HG03175 (cell line): ENCODE measurements at regions not wholly inside any gene's neighbourhood (a gene's known extent, or its start where the extent isn't known, plus 50 kb on each side); places are given as distances from the start of the nearest gene placed in this dataset.

Source experiments
- ATAC-seq: cut with Tn5 transposase; IDR thresholded peaks from one replicate; pipeline ENCODE4 v1.9.1; 2021; ENCODE audit warnings: mild to moderate bottlenecking, moderate library complexity; ENCODE audit not compliant: unreplicated experiment

DNA sequence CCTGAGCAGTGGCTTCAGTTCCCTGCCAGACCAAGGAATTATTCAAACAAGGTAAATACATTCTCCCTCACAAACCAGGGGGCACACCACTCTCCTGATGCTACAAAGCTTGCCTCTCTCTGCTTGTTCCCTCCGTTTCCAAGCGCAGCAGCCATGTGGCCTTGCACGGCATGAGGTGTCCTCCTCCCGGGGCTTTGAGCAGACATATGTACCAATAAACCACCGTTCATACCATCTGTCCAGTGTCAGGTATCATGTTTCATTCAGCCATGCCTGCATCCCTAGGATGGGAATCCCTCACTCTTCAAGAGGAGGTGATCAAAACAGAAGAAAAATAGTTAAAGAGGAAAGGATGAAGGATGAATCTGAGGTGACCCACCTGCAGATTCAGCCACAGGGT is 282.7 kb downstream of the ENC1 start:
- ATAC-seq: no peak

DNA sequence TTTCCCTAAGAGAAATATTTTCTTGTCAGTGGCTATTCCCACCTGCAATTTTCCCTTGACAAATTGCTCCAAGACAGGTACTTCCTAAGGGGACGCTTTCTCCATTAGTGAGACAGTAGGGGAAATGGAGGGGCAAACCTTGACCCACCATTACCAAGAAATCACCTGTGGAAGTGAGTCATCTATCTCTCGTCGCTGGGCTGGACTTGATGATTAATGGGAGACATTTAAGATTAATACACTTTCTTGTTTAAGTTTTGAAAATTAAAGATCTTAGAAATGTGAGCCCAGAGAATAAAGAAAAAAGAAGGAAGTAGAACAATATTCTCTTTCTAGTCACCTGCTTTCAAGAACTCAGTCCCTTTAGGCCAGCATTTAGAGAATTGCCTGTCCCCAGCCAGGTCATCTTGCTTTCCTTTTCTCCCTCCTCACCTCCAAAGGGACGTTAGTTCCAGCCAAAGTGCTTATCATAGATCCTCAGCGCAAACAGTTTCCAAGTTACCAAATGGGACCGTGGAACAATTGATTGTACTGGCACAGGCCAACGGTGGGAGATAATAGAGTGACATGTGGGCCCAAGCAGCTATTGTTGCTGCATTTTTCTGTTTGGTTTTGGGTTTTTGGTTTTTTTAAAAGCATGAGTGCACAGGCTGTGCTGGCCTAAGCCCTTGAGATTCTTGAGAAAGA is 284.4 kb downstream of the ENC1 start:
- no peak for ATAC-seq

DNA sequence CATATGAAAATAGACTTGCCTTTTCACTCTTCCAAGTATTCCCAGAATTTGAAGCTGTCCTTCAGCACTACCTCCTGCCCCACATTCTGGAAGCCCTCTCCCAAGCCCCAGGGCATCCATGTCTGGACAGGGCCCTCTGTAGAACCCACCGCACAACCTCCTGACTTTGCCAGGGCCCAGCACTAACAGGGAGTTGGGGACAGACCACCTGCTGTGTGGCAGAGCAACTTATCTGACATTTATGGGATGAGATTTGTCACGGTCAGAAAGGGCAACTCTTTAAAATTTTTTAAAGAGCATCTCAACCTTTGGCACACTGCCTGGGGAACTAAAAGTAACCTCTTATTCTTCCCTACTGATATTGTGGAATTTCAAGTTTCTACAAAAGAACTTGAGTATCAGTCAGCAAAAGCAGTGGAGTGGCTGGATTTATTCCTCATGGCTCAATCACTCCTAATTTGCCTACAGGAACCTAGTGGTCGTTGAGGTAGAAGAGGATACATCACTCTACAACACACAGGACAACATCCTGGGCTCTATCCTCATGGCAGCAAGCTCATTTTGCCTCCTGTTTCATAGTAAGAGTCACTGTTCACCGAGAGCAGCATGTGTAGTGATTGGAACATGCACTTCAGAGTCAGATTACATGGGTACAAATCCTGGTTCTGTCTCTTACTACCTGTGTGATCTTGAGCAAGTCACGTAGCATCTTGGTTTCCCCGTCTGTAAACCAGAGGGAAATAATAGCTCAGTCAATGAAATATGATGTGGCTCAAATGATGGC is 285.3 kb downstream of the ENC1 start:
- no peak for ATAC-seq

DNA sequence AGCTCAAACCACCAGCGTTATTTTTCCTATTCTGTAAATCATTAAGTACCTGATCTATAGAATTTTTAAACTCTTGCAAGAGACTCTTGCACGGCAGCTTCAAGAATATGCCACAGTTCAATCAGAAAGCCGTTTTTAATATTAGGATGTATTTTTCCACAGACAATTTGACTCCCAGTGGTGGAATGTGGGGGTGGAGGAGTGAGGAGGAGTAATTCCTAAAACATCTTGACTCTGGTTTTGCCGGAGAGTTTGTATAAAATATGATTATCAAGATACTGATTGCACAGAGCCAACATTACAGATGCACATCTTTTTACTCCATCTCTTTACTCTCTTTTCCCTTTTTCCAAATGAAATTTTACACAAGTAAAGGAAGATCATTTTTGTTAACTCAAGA is 288.3 kb downstream of the ENC1 start:
- no peak for ATAC-seq

DNA sequence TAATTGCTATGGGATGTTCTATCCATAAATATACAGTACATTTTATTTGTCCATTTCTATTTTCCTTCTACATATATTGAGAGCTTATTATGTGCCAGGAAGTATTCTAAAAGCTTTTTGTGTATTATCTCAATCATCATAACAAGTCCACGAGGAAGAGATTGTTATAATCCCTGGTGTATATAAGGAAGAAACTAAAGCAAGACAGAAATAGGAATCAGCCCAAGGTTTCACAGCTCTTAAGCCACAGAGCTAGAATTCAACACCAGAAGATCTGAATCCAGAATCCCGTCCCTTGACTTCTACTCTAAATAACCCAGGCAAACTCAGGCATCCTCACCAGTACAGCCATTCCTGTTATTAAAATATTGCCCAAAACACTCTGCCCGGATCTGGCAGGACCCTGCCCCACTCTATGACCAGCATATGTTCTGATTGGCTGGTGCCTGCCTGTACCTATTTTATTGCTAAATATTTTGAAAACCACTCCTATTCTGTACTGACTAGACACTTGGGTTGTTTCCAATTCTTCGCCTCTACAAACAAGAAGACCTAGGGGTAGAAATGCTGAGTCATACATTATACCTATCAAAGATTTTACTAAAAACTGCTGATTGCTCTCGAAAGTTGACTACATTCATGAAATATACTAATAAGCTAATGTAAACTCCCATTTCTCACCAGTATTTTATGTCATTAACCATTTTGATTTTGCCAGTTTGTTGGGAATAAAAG is 297.4 kb downstream of the ENC1 start:
- no peak for ATAC-seq

DNA sequence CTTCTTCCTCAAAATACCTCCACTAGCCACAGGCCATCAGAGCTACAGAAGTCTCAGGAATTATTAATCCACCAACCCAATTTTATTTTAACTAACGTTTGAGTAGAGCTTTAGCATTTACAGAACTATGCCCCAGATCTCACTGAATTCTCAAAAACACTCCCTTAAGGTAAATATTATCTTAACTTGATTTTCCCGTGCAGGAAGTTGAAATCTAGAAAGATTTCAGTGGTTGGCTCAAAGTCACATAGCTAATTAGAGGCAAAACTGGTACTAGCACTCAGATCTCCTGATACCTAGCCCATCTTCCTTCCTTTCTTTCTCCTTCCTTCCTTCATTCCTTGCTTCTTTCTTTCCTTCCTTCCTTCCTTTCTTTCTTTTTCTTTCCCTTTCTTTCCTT is 298.3 kb downstream of the ENC1 start:
- ATAC-seq: no peak

DNA sequence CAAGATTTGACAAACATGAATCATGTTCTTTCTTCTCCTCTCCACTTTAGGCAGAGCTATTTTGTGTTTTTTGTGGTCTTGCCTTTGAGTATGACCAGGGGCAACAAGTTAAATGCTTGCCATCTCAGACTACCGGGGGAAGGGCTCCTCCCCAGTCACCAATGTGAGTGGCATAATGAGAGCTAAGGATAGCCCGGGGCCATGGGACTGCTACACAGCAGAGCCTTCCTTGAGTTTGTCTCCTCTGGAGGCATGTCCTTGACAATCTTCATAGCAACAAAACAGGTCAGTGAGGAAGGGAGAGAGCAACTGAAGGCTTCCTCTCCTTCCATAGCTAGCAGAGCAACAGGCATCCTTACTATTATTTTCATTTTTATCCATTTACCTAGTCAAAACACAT is 299.3 kb downstream of the ENC1 start:
- ATAC-seq: no peak

DNA sequence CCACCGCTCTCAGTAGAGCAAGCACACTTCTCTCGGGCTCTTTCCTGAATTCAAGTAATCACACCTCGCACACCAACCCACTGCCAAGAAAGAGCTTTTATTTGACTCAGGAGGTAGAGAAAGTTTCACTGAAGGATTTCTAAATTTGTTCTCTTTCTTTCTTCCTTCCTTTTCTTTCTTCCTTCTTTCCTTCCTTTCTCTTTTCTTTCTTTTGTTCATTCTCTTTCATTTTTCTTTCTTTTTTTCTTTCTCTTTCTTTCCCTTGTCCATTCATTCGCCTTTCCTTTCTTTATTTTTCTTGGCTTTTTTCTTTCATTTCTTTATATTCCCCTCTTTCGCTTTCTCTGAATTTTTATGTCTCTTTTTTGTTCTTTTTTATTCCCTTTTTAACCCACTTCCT is 300.1 kb downstream of the ENC1 start:
- ATAC-seq: no peak

DNA sequence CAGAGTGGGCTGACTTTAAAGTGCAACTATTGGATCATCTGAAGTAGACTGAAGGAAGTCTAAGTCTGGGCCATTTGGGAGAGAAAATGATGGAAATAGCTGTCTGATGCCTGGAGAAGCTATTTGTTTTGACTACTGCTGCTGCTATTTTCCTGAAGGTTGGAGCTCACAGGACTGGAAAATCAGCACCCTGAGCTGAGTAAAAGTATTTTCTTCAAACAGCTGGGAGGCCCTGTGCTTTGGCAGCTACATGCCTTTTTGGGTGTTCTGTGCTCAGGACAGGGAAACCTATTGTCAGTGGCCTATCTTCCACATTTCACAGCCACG is 302.6 kb downstream of the ENC1 start:
- ATAC-seq: no peak

DNA sequence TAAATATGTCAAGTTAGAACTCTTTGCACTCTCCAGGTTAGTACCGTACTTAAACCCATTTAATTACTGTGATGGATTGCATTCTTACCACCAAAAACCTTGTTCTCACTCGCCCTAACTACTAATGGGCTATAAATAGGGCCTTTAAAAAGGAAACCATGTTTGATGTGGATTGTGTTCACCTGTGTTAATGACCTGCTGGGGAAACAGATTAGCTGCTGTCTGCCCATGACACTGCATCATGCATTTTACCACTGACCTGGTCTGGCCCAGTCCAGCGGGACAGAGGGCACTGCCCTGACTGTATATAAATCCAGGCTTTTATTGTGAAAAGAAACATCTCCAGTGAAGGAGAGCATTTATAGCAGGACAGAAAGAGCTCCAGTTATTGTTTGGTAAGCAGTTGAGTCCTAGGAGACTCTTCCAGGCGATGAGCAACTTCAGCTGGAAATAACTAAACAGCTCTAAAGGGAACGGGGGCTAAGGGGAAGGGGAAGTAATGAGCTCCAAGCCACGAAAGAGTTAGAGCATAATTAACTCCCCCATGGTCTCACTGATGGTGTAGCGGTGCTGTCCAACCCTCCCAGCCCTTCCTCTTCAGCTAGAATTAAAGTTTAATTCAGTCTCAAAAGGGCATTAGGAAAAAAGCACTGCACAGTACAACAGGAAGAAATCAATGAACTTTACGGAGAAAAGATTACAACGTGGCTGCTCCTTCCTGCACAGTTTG is 303.1 kb downstream of the ENC1 start:
- no peak for ATAC-seq

DNA sequence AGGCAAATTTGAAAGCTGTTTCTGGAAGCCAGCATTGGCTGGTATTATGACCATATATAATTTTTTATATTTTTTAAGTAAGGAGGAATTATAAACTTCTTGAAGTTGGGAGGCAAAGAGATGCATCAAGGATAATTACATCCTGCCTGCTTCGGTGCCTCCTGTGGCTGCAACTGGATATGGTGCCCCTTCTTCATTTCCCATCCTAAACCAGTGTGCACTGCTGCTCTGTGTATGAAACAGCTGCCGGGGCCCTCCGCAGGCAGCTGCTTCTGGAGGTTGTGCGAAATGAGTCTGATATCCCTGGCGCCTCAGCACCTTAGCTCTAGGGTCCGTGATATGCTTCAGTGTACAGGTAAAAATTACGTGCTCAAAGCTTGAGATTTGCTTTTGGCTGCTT is 304.2 kb downstream of the ENC1 start:
- no peak for ATAC-seq

DNA sequence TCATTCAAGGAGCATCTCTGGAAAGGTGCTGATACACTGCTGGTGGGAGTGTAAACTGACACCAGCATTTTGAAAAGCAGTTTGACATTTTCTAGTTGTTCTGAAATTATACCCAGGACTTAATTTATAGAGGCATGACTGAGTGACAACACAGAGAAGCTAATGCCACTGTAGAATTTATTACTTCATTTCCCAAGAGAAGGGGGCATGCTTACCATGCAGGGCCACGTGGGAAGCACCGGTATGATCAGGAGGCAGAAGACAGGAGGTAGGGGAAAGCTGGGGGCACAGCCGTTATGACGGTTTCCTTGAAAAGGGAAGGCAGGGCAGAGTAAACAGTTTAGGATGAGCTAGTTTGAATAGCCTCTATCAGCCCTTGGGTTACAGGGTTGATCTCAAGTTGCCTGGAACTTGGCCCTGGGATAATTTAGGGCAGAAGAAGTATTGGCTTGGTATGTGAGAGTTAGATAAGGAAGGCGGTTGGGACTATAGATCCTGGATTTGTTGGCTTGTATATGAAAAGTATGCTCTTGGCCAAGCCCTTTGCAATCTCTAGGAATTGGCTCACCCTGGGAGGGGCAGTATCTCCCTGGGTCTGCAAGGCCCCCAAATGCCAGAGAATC is 305.7 kb downstream of the ENC1 start:
- no peak for ATAC-seq

DNA sequence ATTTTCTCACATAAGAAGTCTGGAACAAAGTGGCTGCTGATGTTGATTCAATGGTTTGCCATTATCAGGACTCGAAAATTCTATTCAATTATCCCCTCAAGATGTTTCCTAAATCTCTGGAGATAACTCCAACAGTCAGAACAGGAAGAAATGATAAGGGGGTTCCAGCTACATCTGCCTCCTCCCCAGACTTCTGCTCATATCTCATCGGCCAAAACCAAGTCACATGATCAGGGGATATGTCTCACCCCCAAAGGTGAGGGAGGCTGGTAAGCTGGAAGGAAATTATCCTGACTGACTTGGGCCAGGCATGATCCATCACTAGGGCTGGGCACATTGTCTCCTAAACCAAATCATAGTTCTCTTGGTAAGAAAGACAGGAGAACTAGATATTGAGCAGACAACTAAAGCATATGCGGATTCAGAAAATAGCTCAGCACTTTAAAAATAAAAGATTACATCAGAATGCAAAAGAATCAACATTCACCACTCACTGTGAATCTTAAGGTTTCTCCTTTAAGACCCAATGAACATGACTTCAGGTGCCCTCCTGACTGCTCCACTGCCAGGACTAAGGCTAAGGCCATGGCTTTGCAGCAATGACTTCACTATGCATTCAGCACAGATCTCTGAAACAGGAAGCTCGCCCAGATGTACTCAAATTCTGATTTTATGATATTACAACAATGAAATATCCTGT is 306.3 kb downstream of the ENC1 start:
- ATAC-seq: no peak

DNA sequence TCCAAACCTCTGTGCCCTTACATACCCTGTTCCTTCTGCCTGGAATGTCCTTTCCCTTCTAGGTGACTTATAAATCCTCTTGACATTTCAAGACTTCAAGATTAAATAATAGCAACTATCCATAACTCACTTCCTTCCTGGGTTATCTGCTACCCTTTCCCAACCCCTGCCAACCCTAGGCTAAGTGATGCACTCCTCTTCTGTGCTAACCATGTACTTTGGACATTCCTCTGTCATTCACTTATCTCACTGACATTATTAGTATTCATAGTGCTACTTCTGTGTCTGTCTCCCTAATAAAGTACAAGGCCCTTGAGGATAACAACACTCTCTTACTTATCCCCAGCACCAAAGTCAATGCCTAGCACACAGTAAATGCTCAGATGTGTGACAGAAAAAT is 307.1 kb downstream of the ENC1 start:
- no peak for ATAC-seq

DNA sequence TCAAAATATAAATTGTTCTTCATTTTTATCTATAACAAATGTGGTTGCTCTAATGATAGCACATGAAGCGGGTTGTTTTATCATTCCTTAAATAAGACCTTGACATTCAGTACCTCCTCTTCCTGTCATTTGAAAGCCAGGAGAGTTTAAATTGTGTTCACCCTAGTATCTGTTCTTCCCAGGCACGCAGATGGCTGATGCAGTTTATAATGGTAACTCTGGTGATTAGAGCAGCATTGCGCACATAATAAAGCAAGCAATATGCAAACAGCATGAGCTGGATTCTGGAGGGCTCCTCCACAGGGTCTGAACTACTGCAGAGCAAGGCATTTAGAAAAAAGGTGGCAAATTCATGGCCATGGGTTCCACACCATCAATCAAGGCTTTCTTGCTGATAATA is 307.8 kb downstream of the ENC1 start:
- ATAC-seq: no peak

DNA sequence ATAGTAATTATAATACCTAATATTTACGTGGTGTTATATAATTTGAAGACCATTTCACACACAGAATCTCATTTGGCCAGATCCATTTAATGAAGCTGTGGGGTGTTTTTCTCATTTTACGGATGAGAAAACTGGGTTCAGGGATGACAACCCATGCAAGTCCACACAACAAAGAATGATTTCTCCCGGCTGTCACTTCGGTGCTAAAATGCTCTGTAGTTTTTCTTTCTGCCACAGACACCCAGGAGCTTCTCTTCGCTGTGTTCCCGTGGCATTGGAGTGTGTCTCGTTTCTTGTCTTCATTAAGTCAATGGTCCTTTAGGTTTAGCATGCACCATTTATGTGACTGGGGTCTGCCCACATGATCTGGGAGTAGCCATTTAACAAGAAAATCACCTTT is 308.5 kb downstream of the ENC1 start:
- ATAC-seq: no peak

DNA sequence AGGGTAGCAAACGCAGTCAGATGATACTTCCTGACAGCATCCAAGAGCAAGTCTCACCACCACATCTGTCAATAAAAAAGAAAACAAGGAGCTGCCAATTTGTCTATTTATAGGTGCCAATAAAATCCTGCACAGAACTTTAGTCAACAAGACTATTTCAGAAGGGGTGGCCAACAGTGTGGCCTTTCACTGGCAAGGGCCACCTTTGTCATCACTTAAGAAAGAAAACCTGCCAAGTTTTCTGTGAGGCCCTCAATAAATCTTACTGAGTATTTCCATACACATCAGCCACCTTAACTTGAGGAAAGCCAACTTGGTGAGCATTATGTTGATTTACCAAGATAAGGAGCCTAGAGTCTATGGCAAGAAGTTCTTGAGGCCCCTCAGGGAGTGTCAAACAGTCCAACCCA is 312.3 kb downstream of the ENC1 start:
- ATAC-seq: no peak

DNA sequence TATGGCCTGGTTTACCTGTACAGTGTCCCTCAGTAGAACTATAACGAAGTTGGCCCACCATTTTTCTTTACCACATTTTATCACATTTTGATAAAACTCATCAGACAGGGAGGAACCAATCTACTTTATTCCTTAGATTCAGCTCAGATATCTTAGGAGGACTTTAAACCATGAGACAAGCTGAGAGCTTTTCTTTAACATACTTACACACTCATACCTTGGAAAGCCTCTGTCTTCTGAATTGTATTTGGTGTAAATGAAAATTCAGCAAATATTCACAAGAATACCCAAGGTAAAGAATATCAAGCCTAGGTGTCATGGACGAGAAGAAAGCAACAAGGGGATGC is 313.2 kb downstream of the ENC1 start:
- ATAC-seq: no peak

DNA sequence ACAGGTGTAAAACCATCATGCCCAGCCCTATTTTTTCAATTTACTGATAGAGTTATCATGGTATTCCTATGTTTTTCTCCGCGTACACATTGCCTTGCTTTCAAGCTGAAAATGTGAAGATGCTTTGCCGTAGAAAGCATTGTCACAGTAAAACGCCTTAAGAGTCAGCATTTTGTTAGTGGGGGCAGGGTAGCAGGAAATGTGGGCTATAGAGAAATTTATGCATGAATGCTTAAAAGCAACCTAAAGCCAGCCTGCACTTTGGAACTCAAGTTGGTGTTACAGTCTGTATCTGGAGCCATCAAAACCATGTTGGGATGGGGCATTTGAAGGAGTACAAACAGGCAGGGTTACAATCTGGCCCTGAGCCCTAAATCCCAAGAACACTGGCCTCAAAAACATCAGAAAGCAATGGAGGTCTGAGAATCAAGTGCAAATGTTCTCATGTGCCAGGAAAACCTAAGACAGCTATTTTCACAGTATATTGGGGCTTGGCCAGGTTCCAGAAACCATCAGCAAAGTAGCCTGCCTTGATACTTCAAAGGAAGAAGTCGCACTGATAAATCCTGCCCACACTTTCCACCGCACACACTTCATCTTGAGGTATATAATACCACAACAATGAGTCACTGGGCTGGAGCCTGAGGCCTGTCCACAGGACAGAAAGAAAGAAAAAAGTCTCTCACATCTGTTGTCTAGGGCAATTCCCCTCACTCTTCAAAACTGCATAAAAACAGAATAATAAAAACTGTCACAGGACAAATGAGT is 313.8 kb downstream of the ENC1 start:
- peak; percentile 90 for ATAC-seq

DNA sequence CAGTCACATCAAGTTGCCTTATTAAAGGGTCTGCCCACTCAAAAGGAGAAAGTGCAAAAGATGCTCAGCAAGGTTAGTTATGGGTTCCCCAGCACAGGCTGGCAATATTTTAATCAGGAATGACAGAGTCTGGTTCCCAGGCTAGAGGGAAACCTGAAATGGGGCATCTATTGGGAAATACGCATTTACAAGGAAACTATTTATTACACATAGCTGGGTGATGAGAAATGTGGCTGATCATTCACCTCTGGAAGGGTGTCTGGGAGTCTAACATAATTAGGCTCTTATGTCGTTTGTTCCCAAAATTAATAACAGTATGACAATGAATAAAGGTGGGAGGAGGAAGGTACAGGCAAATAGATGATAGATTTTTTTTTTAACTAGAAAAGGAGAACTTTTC is 314.7 kb downstream of the ENC1 start:
- no peak for ATAC-seq
